ENCODE measurements at regions not wholly inside any gene's neighbourhood (a gene's known extent, or its start where the extent isn't known, plus 50 kb on each side); places are given as distances from the start of the nearest gene placed in this dataset.
"Not testable (repeated sequence)": the region's sequence is repeated elsewhere in the genome, so short reads cannot be mapped to it uniquely, and the experiment has no call there.

GRCh38 chr14:23896609-23897153, 56.9 kb upstream of the DHRS4 start:
- Histone ChIP-seq H3K36me3 (ENCODE audit: insufficient read depth, low read length, poor library complexity, severe bottlenecking) (no peaks in the 10 kb centered on the region), H3K4me3 (ENCODE audit: low read depth, low read length, poor library complexity, severe bottlenecking) (no peak overlapping the region), H3K27me3 (replicated peaks; ENCODE audit: insufficient read depth, low read depth, low read length, poor library complexity) (peaks cover 5% of the 10 kb centered on the region), H3K9me3 (ENCODE audit: low read depth, low read length, poor library complexity, severe bottlenecking) (no peaks in the 10 kb centered on the region), H3K27ac (ENCODE audit: low read depth, low read length, poor library complexity, severe bottlenecking) (no peak overlapping the region), H3K4me1 (ENCODE audit: insufficient read depth, low read length, poor library complexity, severe bottlenecking) (no peaks in the 10 kb centered on the region)
- ChIA-PET CTCF (no interaction called here), POLR2A (ENCODE audit: low non-redundant PET) (no interaction called here)
- intact Hi-C loops (cut with micrococcal nuclease; ENCODE audit: unreplicated experiment), result no loop called here
- BruUV-seq (replicated peaks), result no TSS peak
- TF ChIP-seq, protein P1, sequence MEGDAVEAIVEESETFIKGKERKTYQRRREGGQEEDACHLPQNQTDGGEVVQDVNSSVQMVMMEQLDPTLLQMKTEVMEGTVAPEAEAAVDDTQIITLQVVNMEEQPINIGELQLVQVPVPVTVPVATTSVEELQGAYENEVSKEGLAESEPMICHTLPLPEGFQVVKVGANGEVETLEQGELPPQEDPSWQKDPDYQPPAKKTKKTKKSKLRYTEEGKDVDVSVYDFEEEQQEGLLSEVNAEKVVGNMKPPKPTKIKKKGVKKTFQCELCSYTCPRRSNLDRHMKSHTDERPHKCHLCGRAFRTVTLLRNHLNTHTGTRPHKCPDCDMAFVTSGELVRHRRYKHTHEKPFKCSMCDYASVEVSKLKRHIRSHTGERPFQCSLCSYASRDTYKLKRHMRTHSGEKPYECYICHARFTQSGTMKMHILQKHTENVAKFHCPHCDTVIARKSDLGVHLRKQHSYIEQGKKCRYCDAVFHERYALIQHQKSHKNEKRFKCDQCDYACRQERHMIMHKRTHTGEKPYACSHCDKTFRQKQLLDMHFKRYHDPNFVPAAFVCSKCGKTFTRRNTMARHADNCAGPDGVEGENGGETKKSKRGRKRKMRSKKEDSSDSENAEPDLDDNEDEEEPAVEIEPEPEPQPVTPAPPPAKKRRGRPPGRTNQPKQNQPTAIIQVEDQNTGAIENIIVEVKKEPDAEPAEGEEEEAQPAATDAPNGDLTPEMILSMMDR (conservative IDR thresholded peaks at IDR 0.05; ENCODE audit: low read depth, low read length), result no peak
- TF ChIP-seq EZH2 (IDR thresholded peaks at IDR 0.05; ENCODE audit: borderline replicate concordance, low read depth, low read length, poor library complexity, severe bottlenecking), result no peak
- no peak for DNase-seq (ENCODE audit: low spot score)

- BruUV-seq (replicated peaks); H3K4me3 ChIP-seq (ENCODE audit: low read depth, low read length, poor library complexity, severe bottlenecking); H3K27ac ChIP-seq (ENCODE audit: low read depth, low read length, poor library complexity, severe bottlenecking); H3K27me3 ChIP-seq (replicated peaks; ENCODE audit: insufficient read depth, low read depth, low read length, poor library complexity); POLR2A ChIA-PET (ENCODE audit: low non-redundant PET); CTCF ChIA-PET; H3K36me3 ChIP-seq (ENCODE audit: insufficient read depth, low read length, poor library complexity, severe bottlenecking); H3K9me3 ChIP-seq (ENCODE audit: low read depth, low read length, poor library complexity, severe bottlenecking); H3K4me1 ChIP-seq (ENCODE audit: insufficient read depth, low read length, poor library complexity, severe bottlenecking); intact Hi-C loops (cut with micrococcal nuclease; ENCODE audit: unreplicated experiment); DNase-seq (ENCODE audit: low spot score): not testable (repeated sequence)
These were observed 56.3 kb upstream of the DHRS4 start for GRCh38 chr14:23897291-23897690.

GRCh38 chr14:23898359-23898758, 55.2 kb upstream of the DHRS4 start:
- intact Hi-C loops (cut with micrococcal nuclease; ENCODE audit: unreplicated experiment); H3K27ac ChIP-seq (ENCODE audit: low read depth, low read length, poor library complexity, severe bottlenecking); H3K9me3 ChIP-seq (ENCODE audit: low read depth, low read length, poor library complexity, severe bottlenecking); H3K36me3 ChIP-seq (ENCODE audit: insufficient read depth, low read length, poor library complexity, severe bottlenecking); H3K4me3 ChIP-seq (ENCODE audit: low read depth, low read length, poor library complexity, severe bottlenecking); BruUV-seq (replicated peaks); CTCF ChIA-PET; H3K4me1 ChIP-seq (ENCODE audit: insufficient read depth, low read length, poor library complexity, severe bottlenecking); DNase-seq (ENCODE audit: low spot score); H3K27me3 ChIP-seq (replicated peaks; ENCODE audit: insufficient read depth, low read depth, low read length, poor library complexity): not testable (repeated sequence)
- POLR2A ChIA-PET (ENCODE audit: low non-redundant PET), result interaction anchor here (0.7 kb wide), 1 partner anchor 12 kb away, joined by 4 read pairs; no protein-coding TSS in a partner anchor

DNA sequence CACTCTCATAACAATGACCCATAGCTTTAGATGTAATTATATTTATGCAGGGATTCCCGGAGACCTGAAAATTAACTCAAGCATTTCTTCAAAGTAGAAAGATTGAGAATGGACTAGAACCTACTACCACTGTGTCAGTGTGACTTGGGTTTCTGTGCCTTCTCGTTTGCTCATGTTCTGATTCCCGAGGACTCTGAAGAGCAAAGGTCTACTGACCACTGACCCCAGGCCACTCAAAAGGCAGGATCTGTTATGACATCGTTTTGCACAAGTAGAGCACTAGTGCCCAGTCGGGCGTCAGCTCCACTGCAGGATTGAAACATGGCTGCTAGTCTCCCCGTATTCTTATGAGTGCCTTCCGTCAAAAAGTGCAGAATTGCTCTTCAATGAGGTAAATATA, 53.8 kb upstream of the DHRS4 start:
- intact Hi-C loops (cut with micrococcal nuclease; ENCODE audit: unreplicated experiment), result no loop called here
- peaks cover 5% of the 10 kb centered on the region for H3K27me3 ChIP-seq (replicated peaks; ENCODE audit: insufficient read depth, low read depth, low read length, poor library complexity)
- H3K27ac ChIP-seq (ENCODE audit: low read depth, low read length, poor library complexity, severe bottlenecking), result no peak overlapping the region
- no peak for DNase-seq (ENCODE audit: low spot score)
- H3K36me3 ChIP-seq (ENCODE audit: insufficient read depth, low read length, poor library complexity, severe bottlenecking), result no peaks in the 10 kb centered on the region
- H3K4me1 ChIP-seq (ENCODE audit: insufficient read depth, low read length, poor library complexity, severe bottlenecking), result no peaks in the 10 kb centered on the region
- CTCF ChIA-PET, result no interaction called here
- H3K9me3 ChIP-seq (ENCODE audit: low read depth, low read length, poor library complexity, severe bottlenecking), result no peaks in the 10 kb centered on the region
- no peak overlapping the region for H3K4me3 ChIP-seq (ENCODE audit: low read depth, low read length, poor library complexity, severe bottlenecking)
- POLR2A ChIA-PET (ENCODE audit: low non-redundant PET), result no interaction called here
- no TSS peak for BruUV-seq (replicated peaks)
- no peak for TF ChIP-seq EZH2 (IDR thresholded peaks at IDR 0.05; ENCODE audit: borderline replicate concordance, low read depth, low read length, poor library complexity, severe bottlenecking)
- TF ChIP-seq, protein P1 (conservative IDR thresholded peaks at IDR 0.05; ENCODE audit: low read depth, low read length), result no peak

Measured in A673 (cell line).